ENCODE measurements at regions not wholly inside any gene's neighbourhood (a gene's known extent, or its start where the extent isn't known, plus 50 kb on each side); places are given as distances from the start of the nearest gene placed in this dataset.

DNA sequence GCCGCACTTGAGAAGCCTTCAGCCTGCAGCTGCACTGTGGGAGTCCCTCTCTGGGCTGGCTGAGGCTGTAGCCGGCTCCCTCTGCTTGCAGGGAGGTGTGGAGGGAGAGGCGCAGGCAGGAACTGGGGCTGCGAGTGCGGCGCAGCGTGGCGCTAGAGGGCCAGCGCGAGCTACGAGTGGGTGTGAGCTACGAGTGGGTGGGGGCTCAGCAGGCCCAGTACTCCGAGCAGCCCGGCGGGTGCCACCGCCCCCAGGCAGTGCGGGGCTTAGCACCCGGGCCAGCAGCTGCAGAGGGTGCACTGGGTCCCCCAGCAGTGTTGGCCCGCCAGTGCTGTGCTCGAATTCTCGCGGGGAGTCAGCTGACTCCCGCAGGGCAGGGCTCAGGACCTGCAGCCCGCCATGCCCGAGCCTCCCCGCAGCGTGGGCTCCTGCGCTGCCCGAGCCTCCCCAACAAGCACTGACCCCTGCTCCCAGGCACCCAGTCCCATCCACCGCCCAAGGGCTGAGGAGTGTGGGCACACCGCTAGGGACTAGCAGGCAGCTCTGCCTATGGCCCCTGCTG lies 1620.1 kb downstream of the BRINP3 start:
- TF ChIP-seq SMC3 (conservative IDR thresholded peaks at IDR 0.05; ENCODE audit: poor library complexity) (no peak), RAD21 (conservative IDR thresholded peaks at IDR 0.05) (no peak), POLR2AphosphoS5 (IDR thresholded peaks at IDR 0.05) (no peak), CTCF (IDR thresholded peaks at IDR 0.05; ENCODE audit: poor library complexity, severe bottlenecking) (no peak), TAF1 (IDR thresholded peaks at IDR 0.05; ENCODE audit: low read depth) (no peak), MXI1 (conservative IDR thresholded peaks at IDR 0.05; ENCODE audit: poor library complexity, severe bottlenecking) (no peak), REST (IDR thresholded peaks at IDR 0.05; ENCODE audit: borderline replicate concordance) (no peak), EZH2 (IDR thresholded peaks at IDR 0.05; ENCODE audit: borderline replicate concordance, insufficient read depth, low read length, poor library complexity, severe bottlenecking) (no peak), EP300 (conservative IDR thresholded peaks at IDR 0.05; ENCODE audit: poor library complexity, severe bottlenecking) (no peak)
- H3K4me3 ChIP-seq (ENCODE audit: low read length), result no peak overlapping the region
- H3K9ac ChIP-seq (ENCODE audit: low read length), result no peak overlapping the region
- no peak overlapping the region for H3K4me2 ChIP-seq (ENCODE audit: low read length)
- no peaks in the 10 kb centered on the region for H3K9me3 ChIP-seq (ENCODE audit: low read length)
- H3K36me3 ChIP-seq (ENCODE audit: insufficient read depth, low read length), result no peaks in the 10 kb centered on the region
- H2AFZ ChIP-seq (ENCODE audit: low read depth, low read length), result no peak overlapping the region
- H3F3A ChIP-seq (ENCODE audit: insufficient read depth, low read length, poor library complexity, severe bottlenecking), result no peaks in the 10 kb centered on the region
- H3K9me2 ChIP-seq (ENCODE audit: insufficient read depth, low read length), result no peaks in the 10 kb centered on the region
- H3K27ac ChIP-seq (ENCODE audit: low read length), result no peak overlapping the region
- H3K79me2 ChIP-seq (replicated peaks; ENCODE audit: insufficient read depth, low read length), result no peaks in the 10 kb centered on the region
- no peaks in the 10 kb centered on the region for H4K20me1 ChIP-seq (ENCODE audit: insufficient read depth)
- H3K27me3 ChIP-seq (ENCODE audit: insufficient read depth, low read depth, low read length), result no peaks in the 10 kb centered on the region

GRCh38 chr1:188867614-188868013 lies 1610.0 kb downstream of the BRINP3 start:
- no peak overlapping the region for H3K4me2 ChIP-seq (ENCODE audit: low read length)
- no peak overlapping the region for H3K9ac ChIP-seq (ENCODE audit: low read length)
- H3F3A ChIP-seq (ENCODE audit: insufficient read depth, low read length, poor library complexity, severe bottlenecking), result no peaks in the 10 kb centered on the region
- no peak overlapping the region for H3K4me3 ChIP-seq (ENCODE audit: low read length)
- no peaks in the 10 kb centered on the region for H3K9me3 ChIP-seq (ENCODE audit: low read length)
- no peaks in the 10 kb centered on the region for H3K27me3 ChIP-seq (ENCODE audit: insufficient read depth, low read depth, low read length)
- H4K20me1 ChIP-seq (ENCODE audit: insufficient read depth), result no peaks in the 10 kb centered on the region
- H2AFZ ChIP-seq (ENCODE audit: low read depth, low read length), result no peak overlapping the region
- no peaks in the 10 kb centered on the region for H3K36me3 ChIP-seq (ENCODE audit: insufficient read depth, low read length)
- H3K9me2 ChIP-seq (ENCODE audit: insufficient read depth, low read length), result no peaks in the 10 kb centered on the region
- TF ChIP-seq MXI1 (conservative IDR thresholded peaks at IDR 0.05; ENCODE audit: poor library complexity, severe bottlenecking) (no peak), TAF1 (IDR thresholded peaks at IDR 0.05; ENCODE audit: low read depth) (no peak), EZH2 (IDR thresholded peaks at IDR 0.05; ENCODE audit: borderline replicate concordance, insufficient read depth, low read length, poor library complexity, severe bottlenecking) (no peak), REST (IDR thresholded peaks at IDR 0.05; ENCODE audit: borderline replicate concordance) (no peak), RAD21 (conservative IDR thresholded peaks at IDR 0.05) (no peak), EP300 (conservative IDR thresholded peaks at IDR 0.05; ENCODE audit: poor library complexity, severe bottlenecking) (no peak), SMC3 (conservative IDR thresholded peaks at IDR 0.05; ENCODE audit: poor library complexity) (no peak), CTCF (IDR thresholded peaks at IDR 0.05; ENCODE audit: poor library complexity, severe bottlenecking) (no peak), POLR2AphosphoS5 (IDR thresholded peaks at IDR 0.05) (no peak)
- H3K79me2 ChIP-seq (replicated peaks; ENCODE audit: insufficient read depth, low read length), result no peaks in the 10 kb centered on the region
- no peak overlapping the region for H3K27ac ChIP-seq (ENCODE audit: low read length)
